ENCODE measurements at regions not wholly inside any gene's neighbourhood (a gene's known extent, or its start where the extent isn't known, plus 50 kb on each side); places are given as distances from the start of the nearest gene placed in this dataset.
"Not testable (repeated sequence)": the region's sequence is repeated elsewhere in the genome, so short reads cannot be mapped to it uniquely, and the experiment has no call there.

DNA sequence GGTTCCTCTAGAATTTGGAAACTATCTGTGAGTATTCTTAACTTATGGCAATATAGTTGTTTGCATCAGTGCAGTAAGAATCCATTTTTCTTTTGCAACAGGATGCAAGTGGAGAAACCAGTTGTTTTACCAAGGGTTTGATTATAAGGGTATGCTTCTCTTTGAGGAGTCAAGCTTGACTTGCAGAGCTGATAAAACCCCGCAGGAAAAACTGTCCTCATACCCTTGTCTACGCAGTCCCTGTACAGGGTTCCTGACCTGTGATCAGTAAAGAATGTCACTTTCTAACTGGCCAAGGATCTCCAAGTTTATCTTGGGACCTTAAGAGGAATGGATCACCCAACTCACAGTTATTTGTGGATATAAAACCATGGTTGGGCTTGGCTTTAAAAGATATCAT is 161.1 kb upstream of the OLIG3 start:
- no peak for DNase-seq (ENCODE audit: low read depth)

GRCh38 chr6:137656735-137657134 is 162.5 kb upstream of the OLIG3 start:
- no peak for DNase-seq (ENCODE audit: low read depth)

DNA sequence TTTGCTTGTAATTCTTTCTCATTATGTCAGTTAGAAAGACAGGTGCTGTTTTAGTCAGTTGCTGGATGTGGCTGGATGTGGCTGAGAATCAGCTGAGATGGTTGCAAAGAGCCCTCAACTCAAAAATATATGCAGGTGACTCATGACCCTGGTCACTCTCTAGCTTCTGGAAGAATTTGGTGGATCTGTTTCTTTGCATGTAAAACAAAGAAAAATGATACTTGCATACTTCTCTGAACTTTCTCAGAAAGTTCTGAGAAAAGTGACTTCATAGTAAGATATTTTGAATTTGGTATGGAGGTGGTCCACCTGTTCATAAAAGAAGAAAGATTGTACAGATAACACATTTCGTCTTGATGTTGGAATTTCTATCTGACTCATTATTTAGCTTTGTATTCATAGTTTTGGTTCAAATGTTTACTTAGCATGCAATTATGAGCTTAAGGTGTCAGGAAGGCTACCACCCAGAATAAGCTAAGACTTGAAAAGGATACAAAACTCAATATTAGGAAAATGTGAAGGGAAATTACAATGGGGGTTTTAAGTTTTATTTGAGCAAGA is 163.2 kb upstream of the OLIG3 start:
- peak; percentile 30 for DNase-seq (ENCODE audit: low read depth)

DNA sequence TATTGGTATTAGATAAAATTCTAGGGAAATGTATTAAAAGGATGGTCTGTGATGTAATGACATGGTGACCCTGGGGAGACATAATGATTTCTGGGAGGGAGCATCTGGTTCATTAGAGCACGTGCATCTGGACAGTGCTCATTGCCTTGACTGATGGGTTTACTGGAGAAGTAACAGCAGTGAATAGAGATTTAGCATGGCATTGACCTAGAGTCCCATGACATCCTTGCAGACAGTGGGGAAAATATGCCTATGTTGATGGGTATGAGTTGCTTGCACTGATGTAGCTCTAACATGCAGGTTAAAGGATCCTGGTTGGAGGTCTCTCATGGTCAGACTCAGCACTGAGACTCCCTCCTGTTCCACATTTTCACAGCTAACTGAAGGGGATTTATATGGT is 164.1 kb upstream of the OLIG3 start:
- DNase-seq (ENCODE audit: low read depth) = no peak

DNA sequence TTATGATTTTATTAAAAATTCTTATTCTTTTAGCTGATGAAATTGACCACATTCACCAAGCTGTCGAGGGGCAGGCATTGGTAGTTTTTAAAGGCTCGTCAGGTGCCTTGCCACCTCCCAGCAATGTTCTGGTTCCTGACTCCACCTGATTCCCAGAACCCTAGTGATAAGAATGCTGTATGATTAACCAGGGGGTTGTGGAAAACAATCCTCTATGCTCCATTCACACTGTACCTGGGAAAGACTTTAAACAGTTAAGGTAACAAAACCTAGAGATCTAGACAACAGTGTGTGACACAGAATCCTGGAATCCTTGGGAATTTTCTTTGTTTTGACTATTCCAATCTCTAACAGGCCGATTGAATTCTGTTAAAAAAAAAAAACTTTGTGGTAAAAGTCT is 165.7 kb upstream of the OLIG3 start:
- no peak for DNase-seq (ENCODE audit: low read depth)

GRCh38 chr6:137660296-137660731 is 166.1 kb upstream of the OLIG3 start:
- no peak for DNase-seq (ENCODE audit: low read depth)

GRCh38 chr6:137661601-137662000 is 167.4 kb upstream of the OLIG3 start:
- DNase-seq (ENCODE audit: low read depth) = no peak

- DNase-seq (ENCODE audit: low read depth) = no peak
Measured at GRCh38 chr6:137664183-137664582, 170.0 kb upstream of the OLIG3 start.

DNA sequence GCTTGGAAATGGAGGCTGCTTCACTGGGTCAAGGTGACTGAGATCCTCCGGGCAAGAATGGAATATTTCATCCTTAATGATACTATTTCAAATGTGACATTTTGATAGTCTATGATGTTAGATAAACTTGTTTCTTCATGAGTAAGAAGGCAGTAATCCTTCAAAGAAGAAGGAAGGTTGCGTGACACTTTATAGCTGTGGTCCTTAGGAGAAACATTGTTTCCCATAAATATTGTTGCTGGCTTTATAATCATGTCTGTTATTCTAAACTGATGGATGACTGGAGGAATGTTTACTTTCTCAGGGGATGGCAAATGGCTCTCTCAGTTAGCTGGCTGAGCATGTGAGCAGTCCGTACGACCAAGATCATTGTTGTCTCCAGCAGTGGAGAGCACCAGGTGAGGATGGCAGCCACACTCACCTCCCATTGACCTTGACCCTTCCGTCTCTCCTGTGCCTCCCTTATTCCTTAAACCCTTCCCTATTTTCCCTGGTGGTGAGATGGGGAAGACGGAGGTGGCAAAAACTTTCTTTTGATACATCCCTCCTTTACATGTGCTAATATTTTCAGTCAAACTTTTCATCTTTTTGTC is 171.2 kb upstream of the OLIG3 start:
- DNase-seq (ENCODE audit: low read depth) = no peak

DNA sequence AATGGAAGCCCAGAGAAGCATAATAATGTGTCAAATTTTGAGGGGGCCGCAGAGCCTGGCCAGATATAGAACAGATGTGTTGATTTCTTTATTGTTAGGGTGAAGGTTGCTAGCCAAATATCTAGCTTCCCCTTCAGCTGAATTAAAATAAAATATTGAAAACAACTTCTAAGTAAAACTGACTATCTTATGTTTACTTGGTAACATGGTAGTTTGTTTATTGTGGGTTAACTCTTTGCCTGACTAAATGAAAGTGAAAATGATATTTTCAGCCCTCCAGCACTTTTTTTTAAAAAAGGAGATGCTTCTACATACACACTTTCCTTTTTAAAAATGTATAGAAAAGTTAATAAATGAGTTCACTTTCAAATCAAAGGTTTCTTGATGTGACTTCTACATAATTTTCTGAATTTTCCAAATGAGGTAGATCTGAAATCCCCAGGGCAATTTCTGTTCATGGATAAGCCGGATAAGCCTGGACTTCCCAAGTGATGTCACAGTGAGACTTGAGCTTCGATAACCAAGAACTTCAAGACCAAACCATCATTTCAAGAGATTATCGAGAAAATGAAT is 172.1 kb upstream of the OLIG3 start:
- DNase-seq (ENCODE audit: low read depth) = no peak

GRCh38 chr6:137673603-137674002 is 179.4 kb upstream of the OLIG3 start:
- no peak for DNase-seq (ENCODE audit: low read depth)

DNA sequence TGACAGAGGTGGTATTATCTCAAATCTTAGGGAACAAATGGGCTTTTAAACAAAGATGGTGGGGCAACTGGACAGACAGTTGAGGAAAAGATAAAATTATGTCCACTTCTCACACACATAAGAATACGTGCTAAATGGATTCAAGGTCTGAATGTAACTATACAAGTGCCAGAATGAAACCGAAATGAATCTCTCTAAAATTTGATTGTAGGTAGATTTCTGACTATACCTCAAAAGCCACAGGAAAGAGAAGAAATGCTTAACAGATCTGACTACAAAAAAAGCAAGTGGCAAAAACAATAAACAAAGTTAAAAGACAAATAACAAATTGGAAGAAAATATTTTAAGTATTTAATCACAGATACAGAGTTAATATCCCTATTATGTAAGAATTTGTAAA is 182.7 kb upstream of the OLIG3 start:
- DNase-seq (ENCODE audit: low read depth) = no peak

GRCh38 chr6:137677709-137678108 is 183.5 kb upstream of the OLIG3 start:
- DNase-seq (ENCODE audit: low read depth) = no peak

- DNase-seq (ENCODE audit: low read depth) = no peak
Measured at GRCh38 chr6:137678451-137678850, 184.3 kb upstream of the OLIG3 start.

DNA sequence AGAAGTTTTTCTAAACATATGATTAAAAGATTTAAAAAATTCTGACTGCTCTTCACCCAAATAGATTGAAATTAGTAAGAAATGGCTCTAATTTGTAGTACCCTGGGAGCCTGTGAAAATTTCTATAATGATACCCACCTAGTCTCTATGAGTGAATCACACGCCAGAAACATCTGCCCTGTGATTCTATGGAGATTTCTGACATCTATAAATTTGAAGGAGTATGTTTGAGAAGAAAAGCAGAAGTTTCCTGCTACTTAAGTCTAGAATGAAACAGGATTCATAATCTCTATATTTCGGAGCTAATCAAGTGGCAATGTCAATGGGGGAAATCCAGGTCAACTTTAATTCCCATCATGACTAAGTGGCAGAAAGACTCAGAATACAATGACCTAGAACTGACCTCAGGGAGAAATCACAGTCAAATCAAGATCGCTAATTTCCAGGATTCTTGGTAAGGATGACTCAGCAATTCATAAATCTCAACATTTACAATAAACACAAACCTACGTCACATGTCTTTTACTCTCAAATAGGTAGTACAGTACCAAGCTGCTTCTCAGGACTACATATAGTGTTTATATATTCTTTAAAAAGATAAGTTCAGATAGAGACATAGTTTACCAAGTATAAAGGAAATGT is 186.2 kb upstream of the TNFAIP3 start:
- DNase-seq (ENCODE audit: low read depth) = peak; percentile 19

- DNase-seq (ENCODE audit: low read depth) = no peak
Measured at GRCh38 chr6:137681445-137682009, 185.5 kb upstream of the TNFAIP3 start.

- DNase-seq (ENCODE audit: low read depth) = not testable (repeated sequence)
Measured at GRCh38 chr6:137682658-137683057, 184.4 kb upstream of the TNFAIP3 start.

DNA sequence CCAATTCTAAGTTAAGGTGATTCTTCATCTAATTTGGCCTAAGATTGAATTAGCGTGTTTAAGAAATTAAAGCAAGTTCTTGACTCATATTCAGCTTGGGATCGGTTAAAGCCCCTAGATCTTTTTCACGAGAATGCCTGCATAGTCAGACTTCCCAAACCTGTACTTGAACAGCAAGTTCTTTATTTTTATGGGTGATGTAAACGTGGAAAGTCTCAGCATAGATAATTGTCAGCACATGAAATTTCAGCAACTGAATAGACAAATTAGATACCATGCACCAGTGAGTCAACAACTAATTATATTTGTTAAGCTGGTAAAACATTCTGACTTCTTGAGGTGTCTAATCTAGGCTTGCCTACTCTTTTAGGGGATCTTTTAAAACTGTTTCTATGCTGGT is 183.1 kb upstream of the TNFAIP3 start:
- DNase-seq (ENCODE audit: low read depth) = no peak

GRCh38 chr6:137685798-137686375 is 181.2 kb upstream of the TNFAIP3 start:
- DNase-seq (ENCODE audit: low read depth) = no peak

GRCh38 chr6:137687818-137688217 is 179.2 kb upstream of the TNFAIP3 start:
- DNase-seq (ENCODE audit: low read depth) = no peak

GRCh38 chr6:137688230-137688971 is 178.7 kb upstream of the TNFAIP3 start:
- no peak for DNase-seq (ENCODE audit: low read depth)

Measured in HT1080 (cell line).